ENCODE measurements at regions not wholly inside any gene's neighbourhood (a gene's known extent, or its start where the extent isn't known, plus 50 kb on each side); places are given as distances from the start of the nearest gene placed in this dataset.
A peak's percentile ranks its signal among the peaks of the same experiment; 100 is the strongest.
"Not testable (repeated sequence)": the region's sequence is repeated elsewhere in the genome, so short reads cannot be mapped to it uniquely, and the experiment has no call there.

DNA sequence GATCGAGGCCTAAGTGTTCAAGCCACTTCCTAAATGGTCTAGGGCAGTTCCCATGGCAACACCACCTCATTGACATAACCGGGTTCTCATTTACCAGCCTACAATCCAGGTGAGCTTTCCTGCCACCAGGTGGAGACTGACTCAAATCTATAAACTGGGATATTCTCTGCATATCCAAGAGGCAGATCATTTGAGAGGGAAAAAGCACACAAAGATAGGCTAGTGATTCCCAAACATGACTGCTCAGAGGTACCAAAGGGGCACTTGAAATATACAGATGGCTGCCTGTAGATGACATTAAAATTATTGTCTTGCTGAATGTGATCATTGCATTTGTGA lies 141.3 kb upstream of the PROK2 start:
- peak; percentile 66 for DNase-seq

- not testable (repeated sequence) for DNase-seq
These were observed 140.7 kb upstream of the PROK2 start for GRCh38 chr3:71925511-71926261.

DNA sequence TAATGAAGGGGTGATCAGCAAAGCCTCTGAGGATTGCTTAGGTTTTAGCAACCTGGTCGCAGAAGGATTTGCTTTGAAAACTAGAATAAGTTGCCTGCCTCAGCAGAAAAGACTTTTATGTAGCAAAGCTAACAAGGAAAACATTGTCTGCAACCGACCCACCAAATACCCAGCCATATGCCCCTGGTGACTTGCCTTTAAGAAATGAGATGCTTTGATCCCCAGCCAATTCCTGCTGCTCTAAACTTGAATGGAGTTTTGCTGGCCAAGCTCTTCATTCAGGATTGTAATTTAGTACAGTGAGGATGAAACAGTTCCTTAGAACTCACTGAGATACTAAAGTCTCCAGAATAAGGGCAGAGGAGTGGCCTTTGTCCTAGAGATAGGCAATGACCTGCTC lies 139.8 kb upstream of the PROK2 start:
- DNase-seq: no peak

DNA sequence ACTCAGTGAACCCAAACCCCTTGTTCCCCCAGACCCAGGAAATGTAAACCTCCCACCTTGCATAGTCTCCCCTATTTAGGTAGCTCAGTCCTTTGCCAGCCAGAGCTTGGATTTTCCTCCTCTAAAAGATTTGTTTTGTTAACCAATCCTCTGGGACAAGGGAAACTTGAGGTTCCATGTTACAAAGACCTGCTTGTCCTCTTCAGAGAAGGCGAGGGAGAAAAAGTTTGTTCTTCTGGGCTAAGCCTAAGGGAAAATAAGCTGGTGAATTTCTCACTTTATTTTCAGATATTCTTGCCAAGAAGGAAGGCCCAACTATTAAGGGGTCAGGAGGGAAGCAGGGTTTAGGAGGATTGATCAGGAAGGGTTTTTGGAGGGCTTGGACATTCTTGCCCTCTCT lies 136.1 kb upstream of the PROK2 start:
- DNase-seq: no peak

GRCh38 chr3:71919572-71919971 lies 134.6 kb upstream of the PROK2 start:
- DNase-seq: no peak

DNA sequence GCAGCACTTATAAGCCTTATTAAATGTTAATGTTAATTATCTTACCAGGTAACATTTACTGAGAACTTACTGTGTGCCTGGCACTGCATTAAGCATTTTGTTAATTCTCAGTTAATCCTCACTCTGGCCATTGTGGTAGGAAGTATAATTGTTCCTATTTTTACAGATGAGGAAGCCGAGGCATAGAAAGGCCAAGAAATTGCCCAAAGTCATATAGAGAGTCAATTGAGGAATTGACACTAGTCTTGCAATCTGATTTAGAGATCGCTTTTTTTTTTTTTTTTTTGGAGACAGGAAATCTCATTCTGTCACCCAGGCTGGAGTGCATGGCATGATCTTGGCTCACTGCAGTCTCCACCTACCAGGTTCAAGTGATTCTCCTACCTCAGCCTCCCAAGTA lies 132.6 kb upstream of the PROK2 start:
- no peak for DNase-seq

DNA sequence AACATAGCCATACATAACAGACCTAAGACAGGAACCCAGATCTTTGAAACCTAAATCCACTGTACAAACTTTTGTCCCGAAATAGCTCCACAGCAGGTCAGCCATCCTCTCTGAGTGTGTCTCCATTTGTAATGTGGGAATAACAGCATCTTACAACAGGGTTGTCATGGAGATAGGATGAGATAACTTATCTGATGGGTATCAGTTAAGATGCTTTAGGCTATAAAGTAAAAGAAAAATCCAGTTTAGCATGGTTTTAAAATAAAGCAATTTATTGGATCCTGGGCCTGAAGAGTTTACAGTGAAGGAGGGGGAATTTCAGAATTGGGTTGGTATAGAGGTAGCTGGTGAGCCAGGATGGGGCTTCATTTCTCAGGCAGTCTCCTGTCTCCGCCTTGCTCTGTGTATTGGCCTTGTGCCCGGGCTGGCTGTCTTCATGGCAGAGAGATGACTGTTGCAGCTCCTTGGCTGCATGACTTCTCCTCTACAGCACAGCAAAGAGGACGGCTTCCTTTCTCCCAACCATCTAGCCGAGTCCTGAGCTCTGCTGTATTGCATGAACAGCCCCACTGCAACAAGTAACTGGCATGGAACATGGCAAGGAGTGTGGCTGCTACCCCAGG lies 131.9 kb upstream of the PROK2 start:
- DNase-seq: no peak

GRCh38 chr3:71912839-71913495 lies 128.0 kb upstream of the PROK2 start:
- DNase-seq: no peak

GRCh38 chr3:71910108-71910507 lies 125.2 kb upstream of the PROK2 start:
- no peak for DNase-seq

- no peak for DNase-seq
These were observed 123.0 kb upstream of the PROK2 start for GRCh38 chr3:71907996-71908395.

- DNase-seq: no peak
These were observed 122.0 kb upstream of the PROK2 start for GRCh38 chr3:71906976-71907375.

DNA sequence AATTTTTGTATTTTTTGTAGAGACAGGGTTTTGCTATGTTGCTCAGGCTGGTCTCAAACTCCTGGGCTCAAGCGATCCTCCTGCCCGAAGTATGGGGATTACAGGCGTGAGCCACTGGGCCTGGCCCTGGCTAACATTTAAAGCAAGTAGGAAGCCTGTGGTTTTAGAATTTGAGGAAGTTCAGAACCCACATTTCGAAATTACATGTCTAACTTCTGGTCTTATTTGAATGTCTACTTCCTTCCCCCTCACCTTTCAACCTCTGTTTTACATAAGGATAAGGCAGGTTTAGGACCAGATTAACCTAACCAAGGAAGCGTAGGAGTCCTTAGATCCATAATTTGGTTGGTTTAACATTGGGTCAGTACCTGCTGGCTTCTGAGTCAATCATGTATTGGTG lies 120.5 kb upstream of the PROK2 start:
- no peak for DNase-seq

- DNase-seq: no peak
These were observed 119.0 kb upstream of the PROK2 start for GRCh38 chr3:71903936-71904335.

DNA sequence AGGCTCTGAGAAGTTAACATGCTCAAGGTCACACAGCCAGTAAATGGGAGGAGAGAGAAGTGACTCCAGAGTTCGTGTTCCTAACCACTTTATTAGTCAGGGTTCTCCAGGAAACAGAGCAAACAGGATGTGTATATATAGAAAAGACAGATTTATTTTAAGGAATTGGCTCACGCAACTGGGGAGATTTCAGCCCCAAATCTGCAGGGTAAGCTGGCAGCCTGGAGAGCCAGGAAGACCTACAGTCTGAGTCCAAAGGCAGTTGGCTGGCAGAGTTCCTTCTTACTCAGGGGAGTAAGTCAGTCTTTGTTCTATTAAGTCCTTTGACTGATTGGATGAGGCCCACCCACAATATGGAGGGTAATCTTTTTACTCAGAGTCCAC lies 118.2 kb upstream of the PROK2 start:
- DNase-seq: no peak

DNA sequence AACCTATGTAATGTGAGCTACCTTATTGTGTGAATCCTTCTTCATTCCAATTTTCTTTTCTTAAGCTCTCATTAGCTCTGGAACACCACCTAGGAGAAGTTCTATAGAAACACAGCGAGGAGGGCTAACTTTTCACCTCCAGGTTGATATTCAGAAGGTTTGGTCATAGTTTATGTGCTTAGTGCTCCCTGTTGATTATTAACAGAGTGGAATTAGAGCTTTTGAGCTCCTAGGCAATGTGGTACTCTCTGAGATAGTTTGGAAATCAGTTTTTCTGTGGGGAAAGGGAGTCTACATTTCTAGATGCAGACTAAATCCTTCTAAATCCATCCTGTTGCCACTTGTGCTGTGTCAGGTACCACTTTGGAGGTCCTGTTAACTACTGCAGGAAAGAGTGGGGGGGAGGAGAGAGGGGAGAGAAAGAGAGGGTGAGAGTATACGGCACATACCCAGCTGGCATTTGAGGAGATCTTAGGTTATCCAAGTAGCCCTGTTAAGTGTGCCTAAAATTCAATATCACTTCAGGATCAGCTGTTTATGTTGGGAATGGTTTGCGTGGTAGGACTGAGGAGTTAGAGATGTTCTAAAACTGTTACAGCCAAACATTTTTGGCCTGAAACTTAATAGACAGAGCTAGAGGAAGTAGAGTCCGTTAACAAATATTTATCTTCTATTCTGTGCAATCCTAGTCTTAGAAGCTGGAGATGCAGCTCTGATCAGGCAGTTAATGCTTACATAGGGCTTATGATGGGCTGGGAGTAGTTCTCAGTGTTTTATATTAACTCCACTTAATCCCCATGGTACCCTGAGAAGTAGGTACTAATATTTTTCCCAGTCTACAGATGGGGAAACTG lies 117.5 kb upstream of the PROK2 start:
- DNase-seq: no peak

DNA sequence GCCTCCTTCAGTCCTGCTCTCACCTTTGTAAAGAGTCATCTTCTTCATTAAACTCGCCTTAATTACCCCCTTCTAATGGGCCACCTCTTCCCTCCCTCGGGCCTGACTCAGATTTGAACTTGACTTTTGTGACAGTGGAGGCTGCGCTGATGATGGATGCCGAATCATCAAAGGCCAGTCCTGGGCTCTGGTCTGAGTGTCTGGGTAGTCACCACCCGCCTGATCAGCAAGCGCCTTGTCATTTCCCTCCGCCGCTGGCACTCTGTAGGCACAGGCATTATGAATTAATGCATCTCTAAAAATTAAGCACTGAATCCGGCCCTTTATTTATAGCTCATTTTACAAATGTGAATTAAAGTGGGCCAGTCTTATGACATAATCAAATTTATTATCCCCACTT lies 116.7 kb upstream of the PROK2 start:
- DNase-seq: no peak

- no peak for DNase-seq
These were observed 115.1 kb upstream of the PROK2 start for GRCh38 chr3:71900057-71900456.

DNA sequence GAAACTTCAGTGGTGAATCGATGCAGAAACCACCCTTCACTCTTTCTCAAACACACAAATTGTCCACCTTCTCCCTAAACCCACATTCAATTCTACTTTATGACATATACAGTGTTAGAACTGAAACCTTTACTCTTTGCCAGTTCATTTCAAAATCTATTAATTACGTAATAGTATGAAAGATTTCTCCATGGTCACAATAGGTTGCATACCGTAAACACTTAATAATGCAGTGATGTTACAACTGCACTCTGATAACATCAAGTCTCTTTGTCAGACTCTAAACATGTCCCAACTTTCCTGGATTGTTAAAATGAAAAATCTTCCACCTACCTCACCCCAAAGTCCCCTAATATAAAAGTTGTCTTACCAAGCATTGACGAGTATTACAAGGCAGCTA lies 111.8 kb upstream of the PROK2 start:
- no peak for DNase-seq

DNA sequence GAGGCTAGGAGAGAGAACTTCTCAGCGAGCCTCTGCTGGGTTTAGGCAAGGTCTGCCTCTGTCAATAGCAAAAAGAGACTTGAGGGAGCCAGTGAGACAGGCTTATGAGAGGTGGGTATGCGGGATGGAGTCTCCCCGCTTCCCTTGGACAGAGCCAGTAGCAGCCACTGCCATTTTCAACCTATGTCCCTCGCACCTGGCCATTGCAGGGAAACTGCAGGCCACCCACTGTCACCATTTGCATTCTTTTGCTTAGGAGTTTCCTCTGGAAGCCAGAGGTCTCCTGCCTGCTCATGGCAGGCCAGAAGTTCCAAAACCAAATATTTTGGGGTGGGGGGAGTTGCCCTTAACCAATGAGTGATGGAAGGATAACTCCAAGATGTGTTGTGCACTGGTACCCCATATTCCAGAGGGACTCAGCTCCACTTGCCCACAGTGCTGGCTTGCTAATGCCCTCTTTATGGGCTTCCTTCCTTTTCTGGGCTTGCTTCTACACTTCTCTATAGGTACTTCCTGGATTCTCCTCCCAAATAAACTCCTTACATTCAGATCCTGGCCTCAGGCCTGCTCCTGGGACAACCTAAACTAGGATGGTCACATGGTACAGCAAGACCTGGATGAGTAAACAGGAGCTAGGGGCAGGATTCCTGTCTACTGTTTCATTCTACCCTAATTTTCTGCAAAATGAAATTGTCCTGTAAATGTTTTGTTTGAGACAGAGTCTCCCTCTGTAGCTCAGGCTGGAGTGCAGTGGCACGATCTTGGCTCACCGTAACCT lies 108.9 kb upstream of the PROK2 start:
- DNase-seq: no peak

DNA sequence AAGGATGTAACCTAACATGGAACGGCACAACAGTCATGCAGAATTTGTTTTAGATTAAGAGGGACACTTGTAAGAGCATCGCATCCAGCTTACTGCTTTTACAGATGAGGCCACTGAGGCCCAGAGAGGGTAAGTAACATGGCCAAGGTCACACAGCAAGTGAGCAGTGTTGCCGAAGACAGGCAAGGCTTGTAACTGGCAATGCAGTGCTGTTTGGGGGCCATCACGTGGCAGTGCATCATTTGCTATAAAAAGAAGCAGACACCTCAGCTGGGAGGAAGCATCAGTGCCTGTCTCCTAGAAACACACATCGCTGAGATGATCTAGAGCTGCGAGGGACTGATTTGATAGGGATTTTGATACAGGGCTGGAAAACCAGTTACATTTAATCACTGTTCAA lies 108.2 kb upstream of the PROK2 start:
- DNase-seq: no peak

DNA sequence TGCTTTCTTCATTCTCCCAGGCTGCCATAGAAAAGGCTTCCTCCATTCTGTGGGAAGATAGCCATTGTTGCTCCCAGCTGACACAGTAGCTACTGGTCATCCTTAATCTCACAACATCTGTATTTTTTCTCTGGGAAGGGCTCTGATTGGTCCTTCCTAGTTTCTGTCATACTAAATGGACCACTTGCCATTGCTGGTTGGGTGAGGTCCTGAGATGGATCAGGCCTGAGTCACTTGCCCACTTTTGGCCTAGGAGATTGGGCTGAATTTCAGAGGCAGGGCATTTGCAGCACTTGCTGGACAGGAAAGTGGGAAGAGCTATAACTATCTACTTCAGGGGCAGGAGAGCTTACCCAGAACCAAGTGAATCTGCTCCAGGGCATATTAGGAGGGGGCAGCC lies 106.5 kb upstream of the PROK2 start:
- no peak for DNase-seq

- DNase-seq: no peak
These were observed 105.5 kb upstream of the PROK2 start for GRCh38 chr3:71890356-71890931.
